Neutrophil (primary cell): ENCODE measurements at regions not wholly inside any gene's neighbourhood (a gene's known extent, or its start where the extent isn't known, plus 50 kb on each side); places are given as distances from the start of the nearest gene placed in this dataset.

Experiments
- H3K27ac ChIP-seq: fragments of 200-600 bp; sonication (generic); 2 replicates; pipeline ENCODE4 v1.5.1; 2016; ENCODE audit warnings: mild to moderate bottlenecking, moderate library complexity
- H3K27me3 ChIP-seq: fragments of 200-600 bp; sonication (generic); 2 replicates; pipeline ENCODE4 v1.6.0; 2016; ENCODE audit warnings: mild to moderate bottlenecking
- H3K36me3 ChIP-seq: fragments of 200-600 bp; sonication (generic); 2 replicates; pipeline ENCODE4 v1.5.1; 2017
- H3K4me1 ChIP-seq, 2 experiments: fragments of 200-600 bp in 1 of 2; sonication (generic) in 1 of 2; 1 replicate in 1 of 2; 2 replicates in 1 of 2; pipeline versions ENCODE4 v1.5.1 to v1.6.1; 2013 to 2016; ENCODE audit warnings: low read depth in 1 of 2, low read length in 1 of 2, mild to moderate bottlenecking in 1 of 2, moderate library complexity in 1 of 2; ENCODE audit not compliant: control insufficient read depth in 1 of 2, insufficient read depth in 1 of 2
- H3K4me3 ChIP-seq, 2 experiments: fragments of 200-600 bp in 1 of 2; sonication (generic) in 1 of 2; 1 replicate in 1 of 2; 2 replicates in 1 of 2; pipeline ENCODE4 v1.5.1; 2013 to 2016; ENCODE audit warnings: low read depth in 1 of 2, low read length in 1 of 2, mild to moderate bottlenecking in 1 of 2, moderate library complexity in 1 of 2
- H3K9me3 ChIP-seq: fragments of 200-600 bp; sonication (generic); 2 replicates; pipeline ENCODE4 v1.5.1; 2016
- CTCF ChIP-seq: fragments of 200-600 bp; sonication (generic); IDR thresholded peaks from 2 replicates; pipeline ENCODE4 v1.5.1; 2016; ENCODE audit warnings: antibody characterized with exemption

DNA sequence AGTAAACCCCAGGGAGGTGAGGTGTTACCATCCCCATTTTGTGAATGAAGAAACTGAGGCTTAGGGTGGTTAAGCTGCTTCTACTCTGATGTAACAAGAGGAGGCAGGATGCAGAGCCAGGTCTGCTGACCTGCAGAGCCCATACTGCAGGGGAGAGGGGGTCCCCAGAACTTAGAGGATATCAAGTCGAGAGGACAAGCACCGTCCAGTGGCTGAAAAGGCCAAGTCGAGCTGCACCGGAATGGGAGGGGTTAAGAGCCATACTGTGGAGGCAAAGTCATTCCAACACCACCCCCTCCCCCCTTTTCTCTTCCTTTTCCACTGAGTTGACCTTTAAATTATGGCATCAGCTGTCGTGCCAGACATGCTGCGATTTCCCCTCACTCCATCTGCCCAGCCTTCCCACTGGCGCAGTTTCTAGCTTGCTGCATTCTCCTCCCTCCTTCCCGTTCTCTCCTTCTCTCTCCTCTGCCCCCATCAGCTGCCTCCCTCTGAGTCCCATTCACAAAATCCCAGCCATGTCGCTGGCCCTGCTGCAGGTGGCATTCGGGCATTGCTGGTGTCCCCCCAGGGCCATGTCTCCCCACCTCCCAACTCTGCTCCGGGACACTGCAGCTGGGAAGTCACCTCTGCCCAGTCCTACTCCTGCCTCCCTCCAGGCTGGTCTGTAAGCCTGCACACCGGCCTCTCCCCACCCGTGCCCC, 346.9 kb downstream of the DYSF start:
- TF ChIP-seq CTCF: no peak
- Histone ChIP-seq H3K9me3 (no peaks in the 10 kb centered on the region), H3K4me1 (no peaks in the 10 kb centered on the region), H3K36me3 (no peaks in the 10 kb centered on the region), H3K27ac (no peak overlapping the region), H3K27me3 (peaks cover 22% of the 10 kb centered on the region), H3K4me3 (no peak overlapping the region)

GRCh38 chr2:71799013-71799575, 345.7 kb downstream of the DYSF start:
- no peak for TF ChIP-seq CTCF
- no peaks in the 10 kb centered on the region for H3K4me1 ChIP-seq
- H3K27ac ChIP-seq: no peak overlapping the region
- peaks cover 11% of the 10 kb centered on the region for H3K27me3 ChIP-seq
- no peaks in the 10 kb centered on the region for H3K9me3 ChIP-seq
- H3K36me3 ChIP-seq: no peaks in the 10 kb centered on the region
- no peak overlapping the region for H3K4me3 ChIP-seq

GRCh38 chr2:71798266-71799012, 345.1 kb downstream of the DYSF start:
- Histone ChIP-seq H3K27ac (no peak overlapping the region), H3K36me3 (no peaks in the 10 kb centered on the region), H3K4me1 (no peaks in the 10 kb centered on the region), H3K4me3 (no peak overlapping the region), H3K27me3 (peaks cover 4% of the 10 kb centered on the region), H3K9me3 (no peaks in the 10 kb centered on the region)
- TF ChIP-seq CTCF: no peak

- H3K27me3 ChIP-seq: no peaks in the 10 kb centered on the region
- no peaks in the 10 kb centered on the region for H3K4me1 ChIP-seq
- H3K9me3 ChIP-seq: no peaks in the 10 kb centered on the region
- no peak for TF ChIP-seq CTCF
- no peak overlapping the region for H3K4me3 ChIP-seq
- no peak overlapping the region for H3K27ac ChIP-seq
- no peaks in the 10 kb centered on the region for H3K36me3 ChIP-seq
Measured at GRCh38 chr2:71797035-71797810, 343.9 kb downstream of the DYSF start.

GRCh38 chr2:71796174-71796593, 342.8 kb downstream of the DYSF start:
- Histone ChIP-seq H3K4me1 (no peaks in the 10 kb centered on the region), H3K27ac (no peak overlapping the region), H3K36me3 (no peaks in the 10 kb centered on the region), H3K9me3 (no peaks in the 10 kb centered on the region), H3K27me3 (no peaks in the 10 kb centered on the region), H3K4me3 (no peak overlapping the region)
- TF ChIP-seq CTCF: no peak
